ENCODE measurements at regions not wholly inside any gene's neighbourhood (a gene's known extent, or its start where the extent isn't known, plus 50 kb on each side); places are given as distances from the start of the nearest gene placed in this dataset.

DNA sequence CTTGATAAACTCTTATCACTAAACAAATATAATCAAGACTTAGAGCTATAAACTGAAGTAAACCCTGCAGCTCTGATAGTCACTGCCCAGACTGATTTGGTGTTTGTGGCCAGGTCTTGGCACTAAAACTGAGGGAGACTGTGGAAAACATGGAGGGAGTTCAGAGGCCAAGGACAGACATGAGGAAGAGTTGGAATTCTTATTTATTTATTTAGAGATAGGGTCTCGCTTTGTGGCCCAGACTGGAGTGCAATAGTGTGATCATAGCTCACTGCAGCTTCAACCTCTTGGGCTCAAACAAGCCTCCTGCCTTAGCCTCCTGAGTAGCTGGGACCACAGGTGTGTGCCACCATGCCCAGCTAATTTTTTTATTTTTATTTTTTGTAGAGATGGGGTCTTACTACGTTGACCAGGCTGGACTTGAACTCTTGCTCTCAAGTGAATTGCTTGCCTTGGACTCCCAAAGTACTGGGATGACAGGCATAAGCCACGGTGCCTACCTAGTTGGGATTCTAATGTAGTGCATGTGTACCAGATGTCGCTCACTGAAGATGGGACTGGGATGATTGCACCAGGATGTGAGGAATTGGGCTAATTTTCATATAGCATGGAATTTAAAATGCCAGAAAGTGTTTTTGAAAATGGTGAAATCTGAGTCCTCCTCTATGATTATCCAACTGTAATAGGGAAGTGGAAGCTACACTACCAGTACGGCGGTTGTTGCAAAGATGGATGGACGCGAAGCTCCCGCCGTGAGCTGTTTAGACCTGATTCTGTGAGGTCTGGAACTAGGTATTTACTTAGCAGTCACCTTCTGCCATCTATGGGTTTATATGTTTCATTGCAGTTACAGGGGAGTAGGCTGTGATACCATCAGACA is 52.7 kb upstream of the CTLA4 start:
- H3K4me3 ChIP-seq: no peak overlapping the region
- H3K27ac ChIP-seq: no peak overlapping the region
- H3K27me3 ChIP-seq: no peaks in the 10 kb centered on the region
- peaks cover 3% of the 10 kb centered on the region for H3K4me1 ChIP-seq (ENCODE audit: low read depth)
- DNase-seq (ENCODE audit: low read depth in 1 of 2, low spot score in 1 of 2): peak; percentile 73 to 88
- H3K9me3 ChIP-seq (ENCODE audit: low read depth): no peaks in the 10 kb centered on the region
- TF ChIP-seq, protein P1, sequence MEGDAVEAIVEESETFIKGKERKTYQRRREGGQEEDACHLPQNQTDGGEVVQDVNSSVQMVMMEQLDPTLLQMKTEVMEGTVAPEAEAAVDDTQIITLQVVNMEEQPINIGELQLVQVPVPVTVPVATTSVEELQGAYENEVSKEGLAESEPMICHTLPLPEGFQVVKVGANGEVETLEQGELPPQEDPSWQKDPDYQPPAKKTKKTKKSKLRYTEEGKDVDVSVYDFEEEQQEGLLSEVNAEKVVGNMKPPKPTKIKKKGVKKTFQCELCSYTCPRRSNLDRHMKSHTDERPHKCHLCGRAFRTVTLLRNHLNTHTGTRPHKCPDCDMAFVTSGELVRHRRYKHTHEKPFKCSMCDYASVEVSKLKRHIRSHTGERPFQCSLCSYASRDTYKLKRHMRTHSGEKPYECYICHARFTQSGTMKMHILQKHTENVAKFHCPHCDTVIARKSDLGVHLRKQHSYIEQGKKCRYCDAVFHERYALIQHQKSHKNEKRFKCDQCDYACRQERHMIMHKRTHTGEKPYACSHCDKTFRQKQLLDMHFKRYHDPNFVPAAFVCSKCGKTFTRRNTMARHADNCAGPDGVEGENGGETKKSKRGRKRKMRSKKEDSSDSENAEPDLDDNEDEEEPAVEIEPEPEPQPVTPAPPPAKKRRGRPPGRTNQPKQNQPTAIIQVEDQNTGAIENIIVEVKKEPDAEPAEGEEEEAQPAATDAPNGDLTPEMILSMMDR (IDR thresholded peaks at IDR 0.05; ENCODE audit: low read depth, low read length): peak; percentile 69
- H3K36me3 ChIP-seq: no peaks in the 10 kb centered on the region

DNA sequence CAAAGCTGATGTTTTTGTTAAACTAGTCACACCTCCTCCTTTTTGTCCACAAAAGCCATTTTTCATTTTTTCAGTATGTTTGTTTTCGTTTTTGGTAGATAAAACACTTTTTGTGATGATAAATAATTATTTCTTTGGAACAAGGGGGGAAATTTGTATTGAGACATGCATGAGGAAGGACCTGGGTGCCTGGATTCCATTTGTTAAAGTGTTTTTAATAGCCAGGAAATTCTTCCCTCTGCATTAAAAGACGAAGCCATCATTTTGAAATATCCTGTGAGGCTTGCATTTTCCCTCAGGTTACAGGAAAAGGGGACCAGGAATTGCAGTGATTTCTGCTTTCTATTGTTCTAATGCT is 52.1 kb upstream of the CTLA4 start:
- Histone ChIP-seq H3K27me3 (no peaks in the 10 kb centered on the region), H3K27ac (no peak overlapping the region), H3K4me1 (ENCODE audit: low read depth) (peaks cover 3% of the 10 kb centered on the region), H3K36me3 (no peaks in the 10 kb centered on the region), H3K9me3 (ENCODE audit: low read depth) (no peaks in the 10 kb centered on the region), H3K4me3 (no peak overlapping the region)
- TF ChIP-seq, protein P1 (IDR thresholded peaks at IDR 0.05; ENCODE audit: low read depth, low read length): no peak
- DNase-seq (ENCODE audit: low read depth in 1 of 2, low spot score in 1 of 2): no peak

DNA sequence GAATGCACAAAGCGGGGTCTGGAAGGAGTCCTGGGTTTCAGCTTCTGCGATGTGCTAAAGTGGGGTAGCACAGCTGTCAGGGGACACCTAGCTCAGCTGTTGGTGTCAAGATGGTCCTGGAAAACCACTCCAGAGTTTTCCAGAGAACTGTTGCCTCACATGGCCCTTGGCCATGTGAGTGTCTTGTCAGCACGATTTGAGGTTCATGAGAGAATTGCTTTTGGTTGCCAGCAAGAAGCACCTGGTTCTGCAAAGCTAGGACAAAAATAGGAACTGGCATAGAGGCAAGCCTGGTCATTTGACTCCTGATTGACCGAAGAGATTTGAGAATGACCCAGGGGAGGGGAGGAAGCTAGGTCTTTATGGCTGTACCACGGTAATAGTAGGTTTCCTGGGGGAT is 50.4 kb upstream of the CTLA4 start:
- H3K27ac ChIP-seq: no peak overlapping the region
- peaks cover 3% of the 10 kb centered on the region for H3K4me1 ChIP-seq (ENCODE audit: low read depth)
- H3K9me3 ChIP-seq (ENCODE audit: low read depth): no peaks in the 10 kb centered on the region
- TF ChIP-seq, protein P1 (IDR thresholded peaks at IDR 0.05; ENCODE audit: low read depth, low read length): no peak
- H3K4me3 ChIP-seq: no peak overlapping the region
- no peak for DNase-seq (ENCODE audit: low read depth in 1 of 2, low spot score in 1 of 2)
- no peaks in the 10 kb centered on the region for H3K27me3 ChIP-seq
- no peaks in the 10 kb centered on the region for H3K36me3 ChIP-seq

Measured in cardiac muscle cell (in vitro differentiated cells and primary cell).